HepG2 (cell line): ENCODE measurements at regions not wholly inside any gene's neighbourhood (a gene's known extent, or its start where the extent isn't known, plus 50 kb on each side); places are given as distances from the start of the nearest gene placed in this dataset.

Experiments used
- ATF5 ChIP-seq: sonication (generic); formaldehyde crosslinking; IDR thresholded peaks from 2 replicates; pipeline ENCODE4 v1.4.0; 2020; ENCODE audit warnings: mild to moderate bottlenecking, low read depth, missing genetic modification reagents
- MLX ChIP-seq: IDR thresholded peaks from 2 replicates; pipeline ENCODE4 v1.6.1; 2016
- POLR2A ChIP-seq, 2 experiments: IDR thresholded peaks; 2 replicates each; pipeline ENCODE4 v1.6.1; 2011; ENCODE audit warnings: low read depth in 2 of 2, low read length in 2 of 2, mild to moderate bottlenecking in 1 of 2, moderate library complexity in 1 of 2; ENCODE audit not compliant: insufficient read depth in 1 of 2
- STAT5B ChIP-seq: sonication (generic); formaldehyde crosslinking; IDR thresholded peaks from 2 replicates; pipeline ENCODE4 v1.4.0; 2020; ENCODE audit warnings: missing genetic modification reagents
- THAP7 ChIP-seq: sonication (generic); formaldehyde crosslinking; IDR thresholded peaks from 2 replicates; pipeline ENCODE4 v1.8.1; 2023; ENCODE audit warnings: mild to moderate bottlenecking, missing genetic modification reagents
- ZNF530 ChIP-seq: sonication (generic); formaldehyde crosslinking; IDR thresholded peaks from 2 replicates; pipeline ENCODE4 v1.5.0; 2020; ENCODE audit warnings: low read depth, mild to moderate bottlenecking, missing genetic modification reagents
- ZNF776 ChIP-seq: sonication (generic); formaldehyde crosslinking; IDR thresholded peaks from 2 replicates; pipeline ENCODE4 v1.4.0; 2020; ENCODE audit warnings: mild to moderate bottlenecking, missing genetic modification reagents

- TF ChIP-seq ATF5 (CRISPR knock-in tag), result no peak
- no peak for TF ChIP-seq POLR2A (IDR thresholded peaks at IDR 0.05; ENCODE audit: insufficient read depth in 1 of 2, low read depth in 2 of 2, low read length in 2 of 2)
- no peak for TF ChIP-seq ZNF530 (CRISPR knock-in tag)
- no peak for TF ChIP-seq MLX (CRISPR knock-in tag)
- no peak for TF ChIP-seq ZNF776
- TF ChIP-seq THAP7 (CRISPR knock-in tag), result no peak
- no peak for TF ChIP-seq STAT5B
These were observed 264.1 kb downstream of the TSHZ3 start for GRCh38 chr19:31085125-31085524.
